ENCODE measurements at regions not wholly inside any gene's neighbourhood (a gene's known extent, or its start where the extent isn't known, plus 50 kb on each side); places are given as distances from the start of the nearest gene placed in this dataset.
A peak's percentile ranks its signal among the peaks of the same experiment; 100 is the strongest.

DNA sequence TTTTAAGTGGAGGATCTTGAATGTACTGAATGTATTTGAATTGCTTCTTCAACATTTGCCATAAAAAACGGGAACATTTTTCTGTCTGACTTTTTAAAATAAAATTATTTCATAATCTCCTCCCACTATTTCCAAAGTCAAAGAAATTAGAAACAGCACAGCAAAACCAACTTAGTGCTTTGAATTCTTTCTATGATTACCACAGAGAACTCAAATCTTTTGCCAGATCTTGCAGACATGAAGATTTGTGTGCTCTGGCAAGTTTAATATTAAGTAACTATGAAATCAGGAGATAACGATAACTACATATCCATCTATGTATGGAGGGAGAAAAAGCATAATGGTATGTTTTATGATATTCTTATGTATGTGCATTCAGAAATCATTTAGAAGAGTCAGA lies 982.2 kb downstream of the PCDH7 start:
- peak in 1 of 2 donors; percentile 14 for DNase-seq
- intact Hi-C loops (cut with DNase I; ENCODE audit: low total_unique reads): no loop called here
- Histone ChIP-seq H3K9me3 (peaks cover 0 to 6% (median 3%) of the 10 kb centered on the region in 4 donors), H3K27ac (no peak overlapping the region), H3K36me3 (no peaks in the 10 kb centered on the region), H3K4me3 (no peak overlapping the region), H3K27me3 (no peaks in the 10 kb centered on the region), H3K4me1 (no peaks in the 10 kb centered on the region)
- WGBS, 5 donors: 79 to 85% (median 82%) methylated on average over 2 of the region's 2 CpGs
- TF ChIP-seq POLR2A (IDR thresholded peaks at IDR 0.05) (no peak), POLR2AphosphoS5 (IDR thresholded peaks at IDR 0.05) (no peak), EP300 (IDR thresholded peaks at IDR 0.05) (no peak)
- TF ChIP-seq, protein P1, sequence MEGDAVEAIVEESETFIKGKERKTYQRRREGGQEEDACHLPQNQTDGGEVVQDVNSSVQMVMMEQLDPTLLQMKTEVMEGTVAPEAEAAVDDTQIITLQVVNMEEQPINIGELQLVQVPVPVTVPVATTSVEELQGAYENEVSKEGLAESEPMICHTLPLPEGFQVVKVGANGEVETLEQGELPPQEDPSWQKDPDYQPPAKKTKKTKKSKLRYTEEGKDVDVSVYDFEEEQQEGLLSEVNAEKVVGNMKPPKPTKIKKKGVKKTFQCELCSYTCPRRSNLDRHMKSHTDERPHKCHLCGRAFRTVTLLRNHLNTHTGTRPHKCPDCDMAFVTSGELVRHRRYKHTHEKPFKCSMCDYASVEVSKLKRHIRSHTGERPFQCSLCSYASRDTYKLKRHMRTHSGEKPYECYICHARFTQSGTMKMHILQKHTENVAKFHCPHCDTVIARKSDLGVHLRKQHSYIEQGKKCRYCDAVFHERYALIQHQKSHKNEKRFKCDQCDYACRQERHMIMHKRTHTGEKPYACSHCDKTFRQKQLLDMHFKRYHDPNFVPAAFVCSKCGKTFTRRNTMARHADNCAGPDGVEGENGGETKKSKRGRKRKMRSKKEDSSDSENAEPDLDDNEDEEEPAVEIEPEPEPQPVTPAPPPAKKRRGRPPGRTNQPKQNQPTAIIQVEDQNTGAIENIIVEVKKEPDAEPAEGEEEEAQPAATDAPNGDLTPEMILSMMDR (IDR thresholded peaks at IDR 0.05): no peak

GRCh38 chr4:31714238-31714637 lies 994.1 kb downstream of the PCDH7 start:
- no peak for TF ChIP-seq POLR2A (IDR thresholded peaks at IDR 0.05)
- TF ChIP-seq, protein P1 (IDR thresholded peaks at IDR 0.05): no peak
- no peak for TF ChIP-seq POLR2AphosphoS5 (IDR thresholded peaks at IDR 0.05)
- no peak for TF ChIP-seq EP300 (IDR thresholded peaks at IDR 0.05)
- Histone ChIP-seq H3K27me3 (no peaks in the 10 kb centered on the region), H3K4me3 (no peak overlapping the region), H3K27ac (no peak overlapping the region), H3K4me1 (no peaks in the 10 kb centered on the region), H3K36me3 (no peaks in the 10 kb centered on the region), H3K9me3 (no peaks in the 10 kb centered on the region)
- DNase-seq: no peak
- intact Hi-C loops (cut with DNase I; ENCODE audit: low total_unique reads): no loop called here

DNA sequence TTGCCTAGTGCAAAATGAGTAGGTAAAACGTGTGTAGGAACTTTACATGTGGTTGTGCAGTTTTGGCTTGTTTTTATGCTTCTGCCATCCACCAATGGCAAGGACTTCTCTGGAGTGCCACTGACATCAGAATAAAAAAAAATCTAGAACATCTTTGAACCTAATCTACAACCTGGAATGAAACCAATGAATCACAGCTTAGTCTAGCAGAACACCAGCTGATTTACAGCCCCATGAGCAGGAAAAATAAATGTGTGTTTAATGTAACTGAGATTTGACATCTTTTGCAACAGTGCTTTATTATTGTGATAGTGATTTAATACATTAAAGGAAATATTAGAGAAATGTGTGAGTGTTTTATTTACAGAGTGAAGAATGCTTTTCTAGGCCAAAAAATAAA lies 995.1 kb downstream of the PCDH7 start:
- WGBS, 5 donors: 39 to 68% (median 43%) methylated on average over 1 of the region's 1 CpG
- intact Hi-C loops (cut with DNase I; ENCODE audit: low total_unique reads): no loop called here
- H3K4me1 ChIP-seq: no peaks in the 10 kb centered on the region
- H3K36me3 ChIP-seq: no peaks in the 10 kb centered on the region
- no peaks in the 10 kb centered on the region for H3K9me3 ChIP-seq
- DNase-seq: no peak
- no peaks in the 10 kb centered on the region for H3K27me3 ChIP-seq
- no peak overlapping the region for H3K27ac ChIP-seq
- no peak overlapping the region for H3K4me3 ChIP-seq
- no peak for TF ChIP-seq POLR2AphosphoS5 (IDR thresholded peaks at IDR 0.05)
- TF ChIP-seq, protein P1 (IDR thresholded peaks at IDR 0.05): no peak
- no peak for TF ChIP-seq EP300 (IDR thresholded peaks at IDR 0.05)
- no peak for TF ChIP-seq POLR2A (IDR thresholded peaks at IDR 0.05)

DNA sequence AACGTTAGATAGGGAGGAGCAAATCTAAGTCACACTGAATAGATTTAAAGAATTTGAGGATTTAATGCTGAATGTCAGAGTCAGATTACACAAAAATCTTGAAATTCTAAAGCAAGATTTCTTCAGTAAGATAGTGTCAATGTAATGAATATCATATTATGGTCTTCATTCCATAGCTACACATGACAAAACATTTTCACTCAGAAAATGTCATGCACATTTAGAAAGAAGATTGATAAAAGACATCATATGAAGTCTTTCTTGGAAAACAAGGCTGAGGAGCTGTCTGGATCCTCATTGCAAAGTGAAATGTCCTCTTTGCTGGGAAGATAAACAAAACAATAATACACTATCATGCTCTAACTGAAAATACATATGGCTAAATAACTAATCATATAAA lies 1006.9 kb downstream of the PCDH7 start:
- no peak for DNase-seq
- H3K27me3 ChIP-seq: no peaks in the 10 kb centered on the region
- TF ChIP-seq POLR2A (IDR thresholded peaks at IDR 0.05): no peak
- TF ChIP-seq EP300 (IDR thresholded peaks at IDR 0.05): no peak
- no peak for TF ChIP-seq POLR2AphosphoS5 (IDR thresholded peaks at IDR 0.05)
- TF ChIP-seq, protein P1 (IDR thresholded peaks at IDR 0.05): no peak
- intact Hi-C loops (cut with DNase I; ENCODE audit: low total_unique reads): no loop called here
- H3K9me3 ChIP-seq: no peaks in the 10 kb centered on the region
- H3K27ac ChIP-seq: no peak overlapping the region
- no peak overlapping the region for H3K4me3 ChIP-seq
- no peaks in the 10 kb centered on the region for H3K36me3 ChIP-seq
- WGBS, 5 donors: 32 to 61% (median 35%) methylated on average over 1 of the region's 1 CpG
- H3K4me1 ChIP-seq: no peaks in the 10 kb centered on the region

All from stomach (tissue), 8 donors.